BE2C (cell line): ENCODE measurements at regions not wholly inside any gene's neighbourhood (a gene's known extent, or its start where the extent isn't known, plus 50 kb on each side); places are given as distances from the start of the nearest gene placed in this dataset.
A peak's percentile ranks its signal among the peaks of the same experiment; 100 is the strongest.
"Not testable (repeated sequence)": the region's sequence is repeated elsewhere in the genome, so short reads cannot be mapped to it uniquely, and the experiment has no call there.

Experiments used
- DNase-seq: peaks from one replicate; pipeline ENCODE4 v3.0.0-alpha.2; 2020
- H3K27me3 ChIP-seq: fragments of 250-450 bp; sonication (Bioruptor Pico); 2 replicates; pipeline ENCODE4 v1.5.1; 2020; ENCODE audit warnings: mild to moderate bottlenecking
- H3K36me3 ChIP-seq: fragments of 250-450 bp; sonication (Bioruptor Pico); 2 replicates; pipeline ENCODE4 v1.5.1; 2020; ENCODE audit warnings: mild to moderate bottlenecking
- H3K4me1 ChIP-seq: fragments of 250-450 bp; sonication (Bioruptor Pico); 2 replicates; pipeline ENCODE4 v1.5.1; 2020
- H3K4me3 ChIP-seq: 2 replicates; pipeline ENCODE4 v1.5.1; 2011; ENCODE audit warnings: low read depth, low read length
- H3K9me3 ChIP-seq: fragments of 250-450 bp; sonication (Bioruptor Pico); 2 replicates; pipeline ENCODE4 v1.5.1; 2020
- TF ChIP-seq, protein P1 (sequence below): IDR thresholded peaks from 2 replicates; pipeline ENCODE4 v1.5.1; 2012; ENCODE audit warnings: mild to moderate bottlenecking, low read depth, low read length

DNA sequence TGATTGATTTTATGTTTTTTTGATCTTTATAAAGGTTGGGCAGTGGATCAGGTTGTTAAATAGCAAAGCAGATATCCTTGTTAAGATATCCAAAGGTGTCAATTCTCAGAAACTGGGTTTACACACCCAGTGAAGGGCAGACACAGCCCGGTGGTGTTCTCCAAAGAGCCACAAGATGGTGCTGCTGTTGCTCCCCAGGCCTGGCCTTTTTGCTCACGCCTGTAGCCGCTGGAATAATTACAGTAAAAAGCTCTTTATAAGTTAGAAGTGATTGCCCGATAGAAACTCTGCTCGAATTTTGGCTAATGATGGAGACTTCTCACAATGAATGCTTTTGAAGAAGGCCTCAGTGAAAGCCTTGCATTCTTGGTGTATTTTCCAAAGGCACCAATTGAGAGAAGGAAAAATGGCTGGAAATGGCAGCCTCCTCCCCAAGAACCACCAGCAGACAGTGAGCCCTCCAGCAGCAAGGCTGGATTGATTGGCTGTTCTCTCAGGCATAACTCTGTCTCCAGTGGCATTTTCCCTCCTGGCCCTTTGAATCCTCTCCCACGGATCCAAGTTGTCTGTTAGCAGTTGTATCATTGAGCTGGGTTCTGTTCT is 120.5 kb upstream of the CHD6 start:
- Histone ChIP-seq H3K9me3 (no peaks in the 10 kb centered on the region), H3K36me3 (no peaks in the 10 kb centered on the region), H3K27me3 (no peaks in the 10 kb centered on the region), H3K4me3 (no peak overlapping the region), H3K4me1 (no peaks in the 10 kb centered on the region)
- TF ChIP-seq, protein P1, sequence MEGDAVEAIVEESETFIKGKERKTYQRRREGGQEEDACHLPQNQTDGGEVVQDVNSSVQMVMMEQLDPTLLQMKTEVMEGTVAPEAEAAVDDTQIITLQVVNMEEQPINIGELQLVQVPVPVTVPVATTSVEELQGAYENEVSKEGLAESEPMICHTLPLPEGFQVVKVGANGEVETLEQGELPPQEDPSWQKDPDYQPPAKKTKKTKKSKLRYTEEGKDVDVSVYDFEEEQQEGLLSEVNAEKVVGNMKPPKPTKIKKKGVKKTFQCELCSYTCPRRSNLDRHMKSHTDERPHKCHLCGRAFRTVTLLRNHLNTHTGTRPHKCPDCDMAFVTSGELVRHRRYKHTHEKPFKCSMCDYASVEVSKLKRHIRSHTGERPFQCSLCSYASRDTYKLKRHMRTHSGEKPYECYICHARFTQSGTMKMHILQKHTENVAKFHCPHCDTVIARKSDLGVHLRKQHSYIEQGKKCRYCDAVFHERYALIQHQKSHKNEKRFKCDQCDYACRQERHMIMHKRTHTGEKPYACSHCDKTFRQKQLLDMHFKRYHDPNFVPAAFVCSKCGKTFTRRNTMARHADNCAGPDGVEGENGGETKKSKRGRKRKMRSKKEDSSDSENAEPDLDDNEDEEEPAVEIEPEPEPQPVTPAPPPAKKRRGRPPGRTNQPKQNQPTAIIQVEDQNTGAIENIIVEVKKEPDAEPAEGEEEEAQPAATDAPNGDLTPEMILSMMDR: peak; percentile 99
- peak; percentile 62 for DNase-seq

DNA sequence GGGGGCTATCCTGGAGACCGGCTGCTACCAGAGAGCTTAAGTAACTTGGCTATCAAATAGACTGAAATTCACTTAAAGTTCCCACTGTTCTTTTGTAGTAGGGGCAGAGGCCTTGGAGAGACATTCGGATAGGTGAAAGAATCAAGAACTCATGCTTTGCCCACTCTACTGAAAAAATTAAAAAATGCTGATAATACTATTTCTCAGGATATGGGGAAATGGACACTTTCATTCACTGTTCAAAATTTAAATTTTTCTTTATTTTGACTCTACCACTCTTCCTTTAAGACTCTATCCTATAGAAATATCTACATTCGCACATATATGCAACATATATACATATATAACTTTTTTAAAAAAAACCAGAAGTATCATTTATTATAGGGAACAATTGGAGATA is 117.8 kb upstream of the CHD6 start:
- TF ChIP-seq, protein P1: no peak
- H3K9me3 ChIP-seq: no peaks in the 10 kb centered on the region

GRCh38 chr20:41734506-41734945 is 116.3 kb upstream of the CHD6 start:
- no peak overlapping the region for H3K4me3 ChIP-seq
- peak; percentile 55 for DNase-seq
- no peaks in the 10 kb centered on the region for H3K9me3 ChIP-seq
- TF ChIP-seq, protein P1: peak; percentile 94
- H3K36me3 ChIP-seq: no peaks in the 10 kb centered on the region
- H3K27me3 ChIP-seq: no peaks in the 10 kb centered on the region
- no peaks in the 10 kb centered on the region for H3K4me1 ChIP-seq

More for the DNA sequence above, 117.8 kb upstream of the CHD6 start:
- Histone ChIP-seq H3K27me3 (no peaks in the 10 kb centered on the region), H3K4me3 (no peak overlapping the region), H3K4me1 (no peaks in the 10 kb centered on the region), H3K36me3 (no peaks in the 10 kb centered on the region)
- no peak for DNase-seq

DNA sequence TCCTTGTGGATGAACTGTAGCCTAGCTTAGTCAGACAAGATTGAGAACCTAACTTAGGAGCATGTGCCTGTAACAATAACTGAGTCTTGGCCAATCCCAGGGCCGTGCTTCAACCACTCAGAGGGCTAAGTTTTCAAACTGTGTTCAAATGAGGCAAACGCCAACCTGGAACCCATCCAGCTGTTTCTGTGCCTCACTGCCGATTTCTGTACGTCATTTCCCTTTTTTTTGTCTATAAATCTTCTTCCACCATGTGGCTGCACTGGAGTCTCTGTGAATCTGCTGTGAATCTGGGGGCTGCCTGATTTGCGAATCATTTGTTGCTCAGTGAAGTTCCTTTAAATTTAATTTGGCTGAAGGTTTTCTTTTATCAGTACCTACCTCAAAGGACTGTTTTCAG is 115.0 kb upstream of the CHD6 start:
- Histone ChIP-seq H3K4me3 (no peak overlapping the region), H3K27me3 (no peaks in the 10 kb centered on the region), H3K36me3 (no peaks in the 10 kb centered on the region), H3K4me1 (no peaks in the 10 kb centered on the region), H3K9me3 (no peaks in the 10 kb centered on the region)
- DNase-seq: no peak
- TF ChIP-seq, protein P1: no peak

GRCh38 chr20:41731198-41731597 is 113.0 kb upstream of the CHD6 start:
- not testable (repeated sequence) for DNase-seq, H3K27me3 ChIP-seq, H3K4me1 ChIP-seq, H3K4me3 ChIP-seq, H3K9me3 ChIP-seq, H3K36me3 ChIP-seq

GRCh38 chr20:41727681-41728080 is 109.5 kb upstream of the CHD6 start:
- H3K4me1 ChIP-seq, H3K27me3 ChIP-seq: not testable (repeated sequence)

GRCh38 chr20:41726727-41727126 is 108.5 kb upstream of the CHD6 start:
- TF ChIP-seq, protein P1: no peak
- no peaks in the 10 kb centered on the region for H3K36me3 ChIP-seq
- no peaks in the 10 kb centered on the region for H3K9me3 ChIP-seq
- no peaks in the 10 kb centered on the region for H3K4me1 ChIP-seq
- DNase-seq: no peak
- no peak overlapping the region for H3K4me3 ChIP-seq
- no peaks in the 10 kb centered on the region; the same call in 1 of the 2 replicates for H3K27me3 ChIP-seq

More at GRCh38 chr20:41727681-41728080, 109.5 kb upstream of the CHD6 start:
- H3K9me3 ChIP-seq, H3K36me3 ChIP-seq, DNase-seq, H3K4me3 ChIP-seq: not testable (repeated sequence)
